Stimulated activated CD4-positive, alpha-beta T cell treated with anti-CD3 and anti-CD28 coated beads, Interleukin-15, amount 100 ng/mL, for 24 hours (primary cell): ENCODE measurements at regions not wholly inside any gene's neighbourhood (a gene's known extent, or its start where the extent isn't known, plus 50 kb on each side); places are given as distances from the start of the nearest gene placed in this dataset.
"Not testable (repeated sequence)": the region's sequence is repeated elsewhere in the genome, so short reads cannot be mapped to it uniquely, and the experiment has no call there.

Source experiments
- DNase-seq: peaks from one replicate; pipeline ENCODE4 v3.0.0-alpha.2; 2020

- no peak for DNase-seq
Measured at GRCh38 chr19:37303591-37304171, 67.2 kb upstream of the ZNF527 start.

GRCh38 chr19:37304190-37304883, 66.6 kb upstream of the ZNF527 start:
- DNase-seq: peak; percentile 30

GRCh38 chr19:37304884-37305255, 66.0 kb upstream of the ZNF527 start:
- no peak for DNase-seq

GRCh38 chr19:37306383-37306963, 64.4 kb upstream of the ZNF527 start:
- DNase-seq: no peak

GRCh38 chr19:37309834-37310575, 60.9 kb upstream of the ZNF527 start:
- DNase-seq: peak; percentile 29

GRCh38 chr19:37312531-37313334, 58.2 kb upstream of the ZNF527 start:
- DNase-seq: peak; percentile 59

- no peak for DNase-seq
Measured at GRCh38 chr19:37313335-37313627, 57.6 kb upstream of the ZNF527 start.

- DNase-seq: peak; percentile 92
Measured at GRCh38 chr19:37317403-37318209, 53.3 kb upstream of the ZNF527 start.

GRCh38 chr19:37320988-37321387, 49.9 kb upstream of the ZNF527 start:
- DNase-seq: not testable (repeated sequence)
